Neutrophil (primary cell): ENCODE measurements at regions not wholly inside any gene's neighbourhood (a gene's known extent, or its start where the extent isn't known, plus 50 kb on each side); places are given as distances from the start of the nearest gene placed in this dataset.

Experiments used
- H3K27ac ChIP-seq: fragments of 200-600 bp; sonication (generic); 2 replicates; pipeline ENCODE4 v1.5.1; 2016; ENCODE audit warnings: mild to moderate bottlenecking, moderate library complexity
- H3K27me3 ChIP-seq: fragments of 200-600 bp; sonication (generic); 2 replicates; pipeline ENCODE4 v1.6.0; 2016; ENCODE audit warnings: mild to moderate bottlenecking
- H3K36me3 ChIP-seq: fragments of 200-600 bp; sonication (generic); 2 replicates; pipeline ENCODE4 v1.5.1; 2017
- H3K4me1 ChIP-seq, 2 experiments: fragments of 200-600 bp in 1 of 2; sonication (generic) in 1 of 2; 1 replicate in 1 of 2; 2 replicates in 1 of 2; pipeline versions ENCODE4 v1.5.1 to v1.6.1; 2013 to 2016; ENCODE audit warnings: low read depth in 1 of 2, low read length in 1 of 2, mild to moderate bottlenecking in 1 of 2, moderate library complexity in 1 of 2; ENCODE audit not compliant: control insufficient read depth in 1 of 2, insufficient read depth in 1 of 2
- H3K4me3 ChIP-seq, 2 experiments: fragments of 200-600 bp in 1 of 2; sonication (generic) in 1 of 2; 1 replicate in 1 of 2; 2 replicates in 1 of 2; pipeline ENCODE4 v1.5.1; 2013 to 2016; ENCODE audit warnings: low read depth in 1 of 2, low read length in 1 of 2, mild to moderate bottlenecking in 1 of 2, moderate library complexity in 1 of 2
- H3K9me3 ChIP-seq: fragments of 200-600 bp; sonication (generic); 2 replicates; pipeline ENCODE4 v1.5.1; 2016
- CTCF ChIP-seq: fragments of 200-600 bp; sonication (generic); IDR thresholded peaks from 2 replicates; pipeline ENCODE4 v1.5.1; 2016; ENCODE audit warnings: antibody characterized with exemption

- no peak for TF ChIP-seq CTCF
- no peaks in the 10 kb centered on the region for H3K36me3 ChIP-seq
- H3K27me3 ChIP-seq, result no peaks in the 10 kb centered on the region
- no peak overlapping the region for H3K4me3 ChIP-seq
- no peaks in the 10 kb centered on the region for H3K4me1 ChIP-seq
- no peak overlapping the region for H3K27ac ChIP-seq
- H3K9me3 ChIP-seq, result no peaks in the 10 kb centered on the region
Observed at GRCh38 chr3:25854635-25855034, 64.7 kb downstream of the OXSM start.

DNA sequence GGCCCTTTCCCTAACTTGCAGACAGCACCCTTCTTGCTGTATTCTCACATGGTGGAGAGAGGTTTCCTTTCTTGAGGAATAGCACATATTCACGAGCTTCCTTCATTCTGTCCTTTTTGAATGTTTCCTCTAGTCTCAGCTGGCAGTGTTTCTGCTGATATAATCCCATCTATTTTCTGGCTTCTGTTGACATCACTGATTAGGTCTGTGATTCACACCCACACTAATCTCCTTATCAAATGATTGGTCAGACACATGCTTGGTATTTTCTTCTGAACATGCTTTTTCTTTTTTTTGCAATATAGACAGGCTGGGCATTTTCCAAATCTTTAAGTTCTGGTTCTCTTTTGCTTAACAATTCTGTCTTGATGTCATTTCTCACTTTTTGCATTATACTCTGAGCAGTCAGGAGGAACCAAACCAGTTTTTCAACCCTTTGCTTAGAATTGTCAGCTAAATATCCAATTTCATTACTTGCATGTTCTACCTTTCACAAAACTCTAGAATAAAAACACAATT is 65.4 kb downstream of the OXSM start:
- TF ChIP-seq CTCF, result no peak

GRCh38 chr3:25856902-25857518 is 67.1 kb downstream of the OXSM start:
- Histone ChIP-seq H3K9me3 (no peaks in the 10 kb centered on the region), H3K36me3 (no peaks in the 10 kb centered on the region), H3K27me3 (no peaks in the 10 kb centered on the region), H3K27ac (no peak overlapping the region), H3K4me3 (no peak overlapping the region), H3K4me1 (no peaks in the 10 kb centered on the region)
- peak; percentile 31 for TF ChIP-seq CTCF

More for the DNA sequence above, 65.4 kb downstream of the OXSM start:
- no peak overlapping the region for H3K27ac ChIP-seq
- H3K9me3 ChIP-seq, result no peaks in the 10 kb centered on the region
- no peak overlapping the region for H3K4me3 ChIP-seq
- no peaks in the 10 kb centered on the region for H3K36me3 ChIP-seq
- H3K27me3 ChIP-seq, result no peaks in the 10 kb centered on the region
- no peaks in the 10 kb centered on the region for H3K4me1 ChIP-seq

DNA sequence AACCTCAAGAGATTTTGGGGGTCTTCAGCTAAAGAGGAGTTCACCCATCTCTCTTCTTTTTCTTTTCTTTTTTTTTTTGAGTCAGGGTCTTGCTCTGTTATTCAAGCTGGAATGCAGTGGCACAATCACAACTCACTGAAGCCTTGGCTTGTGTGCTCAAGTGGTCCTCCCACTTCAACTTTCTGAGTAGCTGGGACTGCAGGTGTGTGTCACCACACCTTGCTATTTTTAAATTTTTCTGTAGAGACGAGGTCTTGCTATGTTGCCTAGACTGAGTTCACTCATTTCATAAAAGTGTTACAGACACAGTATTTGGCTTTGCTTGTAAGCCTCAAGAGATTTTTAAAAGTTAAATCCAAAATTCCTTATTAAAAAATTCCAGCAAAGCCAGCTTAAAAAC is 71.7 kb downstream of the OXSM start:
- Histone ChIP-seq H3K36me3 (no peaks in the 10 kb centered on the region), H3K27ac (no peak overlapping the region), H3K4me1 (no peaks in the 10 kb centered on the region), H3K9me3 (no peaks in the 10 kb centered on the region), H3K27me3 (no peaks in the 10 kb centered on the region), H3K4me3 (no peak overlapping the region)
- TF ChIP-seq CTCF, result no peak

- Histone ChIP-seq H3K36me3 (no peaks in the 10 kb centered on the region), H3K9me3 (no peaks in the 10 kb centered on the region), H3K27ac (no peak overlapping the region), H3K4me1 (no peaks in the 10 kb centered on the region), H3K27me3 (no peaks in the 10 kb centered on the region), H3K4me3 (no peak overlapping the region)
- TF ChIP-seq CTCF, result no peak
Observed at GRCh38 chr3:25863011-25863415, 73.1 kb downstream of the OXSM start.
